HuH-7 (cell line): ENCODE measurements at regions not wholly inside any gene's neighbourhood (a gene's known extent, or its start where the extent isn't known, plus 50 kb on each side); places are given as distances from the start of the nearest gene placed in this dataset.

ENCODE experiments used
- DNase-seq: peaks from one replicate; pipeline ENCODE4 v3.0.0; 2011; ENCODE audit warnings: low spot score

GRCh38 chr9:107169796-107170195 is 113.3 kb upstream of the RAD23B start:
- no peak for DNase-seq

GRCh38 chr9:107170801-107171200 is 112.3 kb upstream of the RAD23B start:
- DNase-seq: no peak

- DNase-seq: peak; percentile 52
Measured at GRCh38 chr9:107172160-107172978, 110.7 kb upstream of the RAD23B start.

- DNase-seq: no peak
Measured at GRCh38 chr9:107172979-107173347, 110.1 kb upstream of the RAD23B start.

GRCh38 chr9:107173422-107174180 is 109.5 kb upstream of the RAD23B start:
- no peak for DNase-seq

- no peak for DNase-seq
Measured at GRCh38 chr9:107174441-107174840, 108.6 kb upstream of the RAD23B start.

- no peak for DNase-seq
Measured at GRCh38 chr9:107175041-107175440, 108.0 kb upstream of the RAD23B start.

- no peak for DNase-seq
Measured at GRCh38 chr9:107175816-107176435, 107.2 kb upstream of the RAD23B start.

GRCh38 chr9:107176436-107177151 is 106.5 kb upstream of the RAD23B start:
- no peak for DNase-seq

- DNase-seq: no peak
Measured at GRCh38 chr9:107177243-107177839, 105.7 kb upstream of the RAD23B start.

- DNase-seq: no peak
Measured at GRCh38 chr9:107177857-107178256, 105.2 kb upstream of the RAD23B start.

- DNase-seq: no peak
Measured at GRCh38 chr9:107178293-107178692, 104.8 kb upstream of the RAD23B start.

- no peak for DNase-seq
Measured at GRCh38 chr9:107180206-107180605, 102.9 kb upstream of the RAD23B start.

GRCh38 chr9:107183176-107183575 is 99.9 kb upstream of the RAD23B start:
- DNase-seq: no peak

- no peak for DNase-seq
Measured at GRCh38 chr9:107188376-107188775, 94.7 kb upstream of the RAD23B start.

GRCh38 chr9:107190061-107190935 is 92.8 kb upstream of the RAD23B start:
- DNase-seq: no peak

GRCh38 chr9:107190936-107191290 is 92.2 kb upstream of the RAD23B start:
- no peak for DNase-seq

GRCh38 chr9:107193251-107193650 is 89.8 kb upstream of the RAD23B start:
- no peak for DNase-seq

- no peak for DNase-seq
Measured at GRCh38 chr9:107198718-107199117, 84.4 kb upstream of the RAD23B start.

- DNase-seq: no peak
Measured at GRCh38 chr9:107208121-107208520, 75.0 kb upstream of the RAD23B start.

- no peak for DNase-seq
Measured at GRCh38 chr9:107210775-107211174, 72.3 kb upstream of the RAD23B start.
